ENCODE measurements at regions not wholly inside any gene's neighbourhood (a gene's known extent, or its start where the extent isn't known, plus 50 kb on each side); places are given as distances from the start of the nearest gene placed in this dataset.

- TF ChIP-seq POLR2A (IDR thresholded peaks at IDR 0.05; ENCODE audit: low read depth) (no peak), CTCF (IDR thresholded peaks at IDR 0.05) (no peak)
Observed at GRCh38 chr4:79764120-79764519, 308.9 kb downstream of the ANTXR2 start.

Measured in esophagus muscularis mucosa (tissue), 3 donors.